Thyroid gland (tissue), 4 donors: ENCODE measurements at regions not wholly inside any gene's neighbourhood (a gene's known extent, or its start where the extent isn't known, plus 50 kb on each side); places are given as distances from the start of the nearest gene placed in this dataset.
A peak's percentile ranks its signal among the peaks of the same experiment; 100 is the strongest.

Experiments used
- DNase-seq, 2 donors: peaks; one replicate each; pipeline ENCODE4 v3.0.0-alpha.2; 2019
- H3K27ac ChIP-seq, 3 donors: fragments of 200-600 bp; sonication (generic); 1 replicate in 2 of 3; 2 replicates in 1 of 3; pipeline ENCODE4 v1.5.1; 2016 to 2019; ENCODE audit warnings: mild to moderate bottlenecking in 1 of 3, moderate library complexity in 1 of 3
- H3K27me3 ChIP-seq: fragments of 200-600 bp; sonication (generic); one replicate; pipeline ENCODE4 v1.5.1; 2019
- H3K36me3 ChIP-seq, 2 donors: fragments of 200-600 bp; sonication (generic); one replicate each; pipeline ENCODE4 v1.5.1; 2016 to 2019
- H3K4me1 ChIP-seq, 2 donors: fragments of 200-600 bp; sonication (generic); one replicate each; pipeline ENCODE4 v1.5.1; 2017 to 2019
- H3K4me3 ChIP-seq, 3 donors: fragments of 200-600 bp; sonication (generic); replicated peaks in 1 of 3; 1 replicate in 2 of 3; 2 replicates in 1 of 3; pipeline ENCODE4 v1.5.1; 2016; ENCODE audit warnings: mild to moderate bottlenecking in 1 of 3
- H3K9me3 ChIP-seq: fragments of 200-600 bp; sonication (generic); one replicate; pipeline ENCODE4 v1.5.1; 2017
- POLR2A ChIP-seq, 2 donors: fragments of 450-650 bp; IDR thresholded peaks; one replicate each; pipeline ENCODE4 v1.6.1; 2017; ENCODE audit warnings: antibody characterized with exemption in 2 of 2, mild to moderate bottlenecking in 2 of 2, moderate library complexity in 1 of 2
- WGBS, 2 donors: methylation state at CpG; one replicate each; pipeline ENCODE4 v1.1.5; 2017; 5-methylcytosine and 5-hydroxymethylcytosine counted together
- intact Hi-C: fragments of 100-400 bp; cut with DNase I; formaldehyde crosslinking; loops from one replicate; pipeline ENCODE4 v1.15.1; 2023
- TF ChIP-seq, protein P1 (sequence below), 6 experiments: fragments of 200-600 bp in 3 of 6; fragments of 450-650 bp in 3 of 6; sonication (generic) in 3 of 6; IDR thresholded peaks; one replicate each; pipeline ENCODE4 v1.5.1; 2016 to 2019; ENCODE audit warnings: antibody characterized with exemption in 6 of 6, mild to moderate bottlenecking in 2 of 6, inconsistent platforms in 1 of 6, moderate library complexity in 1 of 6

DNA sequence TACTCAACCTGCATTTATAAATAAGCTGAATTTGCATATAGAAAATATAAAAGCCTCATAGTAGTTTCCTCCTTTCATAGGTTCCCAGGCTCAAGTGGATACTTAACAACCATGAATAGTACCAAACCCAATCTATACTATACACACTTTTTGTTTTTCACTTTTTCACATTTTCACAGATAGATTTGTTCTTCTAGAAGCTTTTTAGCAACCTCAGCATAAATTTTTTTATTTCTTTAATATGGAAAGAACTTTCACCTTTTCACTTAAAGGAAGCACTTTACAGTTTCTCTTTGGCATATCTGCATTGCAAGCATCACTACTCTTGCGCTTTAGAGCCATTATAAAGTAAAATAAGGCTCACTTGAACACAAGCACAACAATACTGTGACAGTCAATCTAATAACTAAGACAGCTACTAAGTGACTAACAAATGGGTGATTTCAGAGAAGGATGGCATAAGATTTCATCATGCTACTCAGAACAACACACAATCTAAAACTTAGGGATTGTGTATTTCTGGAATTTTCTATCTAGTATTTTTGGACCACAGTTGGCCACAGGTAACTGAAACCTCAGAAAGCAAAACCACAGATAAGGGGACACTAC lies 1063.6 kb downstream of the FAM181B start:
- Histone ChIP-seq H3K9me3 (no peaks in the 10 kb centered on the region), H3K36me3 (no peaks in the 10 kb centered on the region), H3K4me3 (no peak overlapping the region), H3K27me3 (no peaks in the 10 kb centered on the region), H3K27ac (no peak overlapping the region), H3K4me1 (no peaks in the 10 kb centered on the region)
- 89 to 93% methylated on average over 1 of the region's 1 CpG for WGBS, 2 donors
- intact Hi-C loops: no loop called here
- no peak for DNase-seq
- TF ChIP-seq POLR2A (IDR thresholded peaks at IDR 0.05): no peak
- TF ChIP-seq, protein P1, sequence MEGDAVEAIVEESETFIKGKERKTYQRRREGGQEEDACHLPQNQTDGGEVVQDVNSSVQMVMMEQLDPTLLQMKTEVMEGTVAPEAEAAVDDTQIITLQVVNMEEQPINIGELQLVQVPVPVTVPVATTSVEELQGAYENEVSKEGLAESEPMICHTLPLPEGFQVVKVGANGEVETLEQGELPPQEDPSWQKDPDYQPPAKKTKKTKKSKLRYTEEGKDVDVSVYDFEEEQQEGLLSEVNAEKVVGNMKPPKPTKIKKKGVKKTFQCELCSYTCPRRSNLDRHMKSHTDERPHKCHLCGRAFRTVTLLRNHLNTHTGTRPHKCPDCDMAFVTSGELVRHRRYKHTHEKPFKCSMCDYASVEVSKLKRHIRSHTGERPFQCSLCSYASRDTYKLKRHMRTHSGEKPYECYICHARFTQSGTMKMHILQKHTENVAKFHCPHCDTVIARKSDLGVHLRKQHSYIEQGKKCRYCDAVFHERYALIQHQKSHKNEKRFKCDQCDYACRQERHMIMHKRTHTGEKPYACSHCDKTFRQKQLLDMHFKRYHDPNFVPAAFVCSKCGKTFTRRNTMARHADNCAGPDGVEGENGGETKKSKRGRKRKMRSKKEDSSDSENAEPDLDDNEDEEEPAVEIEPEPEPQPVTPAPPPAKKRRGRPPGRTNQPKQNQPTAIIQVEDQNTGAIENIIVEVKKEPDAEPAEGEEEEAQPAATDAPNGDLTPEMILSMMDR (IDR thresholded peaks at IDR 0.05): no peak

DNA sequence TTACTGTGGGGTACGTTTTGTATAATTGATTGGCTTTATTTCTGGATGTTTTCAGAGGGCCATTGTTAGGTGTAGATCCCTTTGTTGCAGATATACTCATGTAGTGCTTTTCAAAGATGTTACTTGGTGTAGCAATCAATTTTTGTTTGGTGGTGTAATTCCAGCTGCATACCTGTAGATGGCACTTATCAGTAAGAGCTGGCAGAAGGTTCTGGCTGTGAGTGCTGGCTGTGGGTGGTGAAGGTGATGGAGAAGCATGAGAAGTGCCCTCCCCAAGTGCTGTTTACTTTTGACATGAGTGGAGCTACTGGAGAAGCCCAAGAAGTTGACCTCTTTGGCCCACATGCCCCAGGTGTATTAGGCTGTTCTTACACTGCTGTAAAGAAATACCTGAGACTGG lies 1074.9 kb downstream of the FAM181B start:
- no peak overlapping the region for H3K4me3 ChIP-seq
- H3K27me3 ChIP-seq: no peaks in the 10 kb centered on the region
- TF ChIP-seq POLR2A (IDR thresholded peaks at IDR 0.05): no peak
- TF ChIP-seq, protein P1 (IDR thresholded peaks at IDR 0.05): no peak
- no peaks in the 10 kb centered on the region for H3K36me3 ChIP-seq
- DNase-seq: no peak
- intact Hi-C loops: no loop called here
- 40 to 55% methylated on average over 1 of the region's 1 CpG for WGBS, 2 donors
- H3K4me1 ChIP-seq: no peaks in the 10 kb centered on the region
- no peak overlapping the region for H3K27ac ChIP-seq
- no peaks in the 10 kb centered on the region for H3K9me3 ChIP-seq

DNA sequence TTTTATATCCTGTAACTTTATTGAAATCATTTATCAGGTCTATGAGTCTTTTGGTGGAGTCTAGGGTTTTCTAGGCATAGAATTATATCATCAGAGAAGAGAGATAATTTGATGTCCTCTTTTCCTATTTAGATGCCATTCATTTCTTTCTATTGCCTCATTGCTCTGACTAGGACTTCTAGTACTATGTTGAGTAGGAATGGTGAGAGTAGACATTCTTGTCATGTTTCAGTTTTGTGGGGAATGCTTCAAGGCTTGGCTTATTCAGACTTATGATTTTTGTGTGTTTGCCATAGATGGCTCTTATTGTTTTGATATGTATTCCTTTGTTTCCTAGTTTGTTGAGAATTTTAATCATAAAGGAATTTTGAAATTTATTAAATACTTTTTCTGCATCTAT lies 1078.3 kb downstream of the FAM181B start:
- H3K27me3 ChIP-seq: no peaks in the 10 kb centered on the region
- intact Hi-C loops: no loop called here
- no peak for DNase-seq
- no peaks in the 10 kb centered on the region for H3K36me3 ChIP-seq
- H3K4me1 ChIP-seq: no peaks in the 10 kb centered on the region
- H3K9me3 ChIP-seq: no peaks in the 10 kb centered on the region
- no peak for TF ChIP-seq POLR2A (IDR thresholded peaks at IDR 0.05)
- TF ChIP-seq, protein P1 (IDR thresholded peaks at IDR 0.05): no peak
- no peak overlapping the region for H3K27ac ChIP-seq
- no peak overlapping the region for H3K4me3 ChIP-seq

DNA sequence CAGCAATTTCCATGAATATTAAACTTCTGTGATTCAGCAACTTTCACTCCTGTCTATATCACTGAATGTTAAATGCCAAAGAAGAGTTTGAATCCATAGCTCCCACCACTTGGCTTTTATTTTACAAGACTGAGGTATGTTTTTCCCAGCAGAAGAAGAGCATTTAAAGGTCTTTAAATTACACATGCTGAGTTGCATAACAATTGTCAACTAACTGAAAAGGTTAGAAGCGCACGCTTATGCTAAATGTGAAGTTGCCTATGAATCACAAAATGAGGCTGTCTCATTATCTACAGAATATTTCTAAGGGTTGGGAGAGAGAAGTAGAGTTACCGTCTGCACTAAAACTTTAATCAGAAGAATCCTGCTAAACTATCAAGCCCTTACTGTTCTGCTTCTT lies 1086.3 kb downstream of the FAM181B start:
- intact Hi-C loops: loop anchor here (10.0 kb wide), 1 partner anchor 1047 kb away; no protein-coding TSS in a partner anchor

DNA sequence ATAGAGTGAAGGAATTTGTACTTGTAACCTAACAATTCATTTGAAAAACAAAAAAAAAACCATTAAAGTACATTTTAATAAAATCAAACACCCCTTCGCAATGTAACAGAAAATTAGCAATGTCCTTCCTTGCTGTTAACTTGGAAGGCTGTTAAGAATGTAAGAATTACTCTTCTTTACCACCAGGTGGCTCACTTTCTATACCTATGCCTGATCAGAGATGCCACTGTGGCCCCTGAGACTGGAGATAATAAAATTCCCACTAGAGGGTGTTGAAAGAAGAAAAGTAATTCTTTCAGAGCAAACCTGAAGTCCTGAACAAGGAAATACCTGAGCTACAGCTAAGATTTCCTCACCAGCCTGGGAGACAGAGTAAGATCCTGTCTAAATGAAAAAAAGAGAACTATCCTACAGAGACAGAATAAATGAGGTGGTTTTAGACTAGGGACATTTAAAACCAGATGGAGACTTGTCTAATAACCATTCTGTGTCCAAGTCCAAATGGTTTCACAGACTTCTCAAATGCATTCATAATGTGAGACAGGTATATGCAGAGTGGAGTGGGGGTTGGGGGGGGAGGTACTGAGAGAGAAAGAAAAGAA lies 1089.3 kb downstream of the FAM181B start:
- TF ChIP-seq, protein P1 (IDR thresholded peaks at IDR 0.05): peak in 5 of 6 experiments; percentile 28 to 53 (median 44)
- no peak for TF ChIP-seq POLR2A (IDR thresholded peaks at IDR 0.05)
- intact Hi-C loops: loop anchor here (10.0 kb wide), 1 partner anchor 1050 kb away; no protein-coding TSS in a partner anchor
- no peaks in the 10 kb centered on the region for H3K9me3 ChIP-seq
- H3K4me3 ChIP-seq: no peak overlapping the region
- H3K27ac ChIP-seq: no peak overlapping the region
- peak in 1 of 2 donors; percentile 2 for DNase-seq
- H3K36me3 ChIP-seq: no peaks in the 10 kb centered on the region
- WGBS, 2 donors: 61 to 64% methylated on average over 1 of the region's 1 CpG
- no peaks in the 10 kb centered on the region for H3K4me1 ChIP-seq
- H3K27me3 ChIP-seq: no peaks in the 10 kb centered on the region

More for the DNA sequence above, 1086.3 kb downstream of the FAM181B start:
- no peaks in the 10 kb centered on the region for H3K9me3 ChIP-seq
- H3K36me3 ChIP-seq: no peaks in the 10 kb centered on the region
- H3K4me3 ChIP-seq: no peak overlapping the region
- no peak for DNase-seq
- no peaks in the 10 kb centered on the region for H3K27me3 ChIP-seq
- H3K27ac ChIP-seq: no peak overlapping the region
- no peaks in the 10 kb centered on the region for H3K4me1 ChIP-seq
- no peak for TF ChIP-seq POLR2A (IDR thresholded peaks at IDR 0.05)
- TF ChIP-seq, protein P1 (IDR thresholded peaks at IDR 0.05): no peak
- whole genome bisulfite sequencing, 2 donors: 55 to 61% methylated on average over 3 of the region's 3 CpGs
